IMR-90 (cell line): ENCODE measurements at regions not wholly inside any gene's neighbourhood (a gene's known extent, or its start where the extent isn't known, plus 50 kb on each side); places are given as distances from the start of the nearest gene placed in this dataset.

ENCODE experiments used
- ATAC-seq: fragments of 200-7000 bp; cut with Tn5 transposase; 2 replicates; pipeline ENCODE4 v1.9.1; 2020; ENCODE audit warnings: low read depth, mild to moderate bottlenecking, moderate library complexity
- BruUV-seq: library from RNA; stranded (reverse); fragments of 400-500 nt; replicated peaks from 2 replicates; lab custom pipeline; 2021; lab: Mats Ljungman, UMichigan
- CTCF ChIA-PET: fragments of 300-600 bp; formaldehyde crosslinking; extraction: SDS; loops from one replicate; lab custom pipeline; 2021; ENCODE audit warnings: antibody characterized with exemption; lab: Yijun Ruan, JAX
- POLR2A ChIA-PET: fragments of 300-600 bp; sonication (Branson Sonifier 250); formaldehyde crosslinking; loops from one replicate; lab custom pipeline; 2022; ENCODE audit warnings: antibody characterized with exemption; ENCODE audit not compliant: unreplicated experiment; lab: Charles Lee
- DNase-seq: peaks from one replicate; pipeline ENCODE4 v3.0.0; 2013
- H2AFZ ChIP-seq: replicated peaks from 2 replicates; pipeline ENCODE3; 2013; ENCODE audit warnings: low read length, mild to moderate bottlenecking; ENCODE audit not compliant: poor library complexity
- H2AK5ac ChIP-seq: 2 replicates; pipeline ENCODE4 v1.6.1; 2013; ENCODE audit warnings: low read depth, low read length, inconsistent platforms
- H2AK9ac ChIP-seq: replicated peaks from 2 replicates; pipeline ENCODE3; 2013; ENCODE audit warnings: mild to moderate bottlenecking, low read depth, low read length, moderate library complexity; ENCODE audit not compliant: poor library complexity
- H2BK120ac ChIP-seq: 2 replicates; pipeline ENCODE4 v1.6.1; 2013; ENCODE audit warnings: low read depth, low read length, inconsistent platforms
- H2BK15ac ChIP-seq: 3 replicates; pipeline ENCODE4 v1.6.1; 2013; ENCODE audit warnings: low read depth, low read length, inconsistent platforms
- H2BK20ac ChIP-seq: 2 replicates; pipeline ENCODE4 v1.6.1; 2013; ENCODE audit warnings: low read depth, mild to moderate bottlenecking, inconsistent platforms, low read length, moderate library complexity
- H2BK5ac ChIP-seq: 2 replicates; pipeline ENCODE4 v1.6.1; 2013; ENCODE audit warnings: mild to moderate bottlenecking, low read depth, low read length, inconsistent platforms; ENCODE audit not compliant: poor library complexity, severe bottlenecking
- H3K14ac ChIP-seq: replicated peaks from 2 replicates; pipeline ENCODE4 v1.6.1; 2013; ENCODE audit warnings: low read depth, low read length, inconsistent platforms
- H3K18ac ChIP-seq: 2 replicates; pipeline ENCODE4 v1.6.1; 2013; ENCODE audit warnings: low read depth, low read length, control low read depth
- H3K23ac ChIP-seq: 2 replicates; pipeline ENCODE4 v1.6.1; 2013; ENCODE audit warnings: low read depth, low read length, inconsistent platforms
- H3K27ac ChIP-seq: 2 replicates; pipeline ENCODE4 v1.5.1; 2013; ENCODE audit warnings: mild to moderate bottlenecking, control low read depth, low read length; ENCODE audit not compliant: insufficient read depth
- H3K27me3 ChIP-seq: 2 replicates; pipeline ENCODE4 v1.6.1; 2013; ENCODE audit warnings: low read length; ENCODE audit not compliant: control insufficient read depth, insufficient read depth
- H3K36me3 ChIP-seq: 2 replicates; pipeline ENCODE4 v1.6.1; 2013; ENCODE audit warnings: low read length, mixed read lengths; ENCODE audit not compliant: control insufficient read depth, insufficient read depth
- H3K4ac ChIP-seq: 2 replicates; pipeline ENCODE4 v1.6.1; 2013; ENCODE audit warnings: low read depth, low read length, inconsistent platforms
- H3K4me1 ChIP-seq: 2 replicates; pipeline ENCODE4 v1.6.1; 2013; ENCODE audit warnings: low read length, mixed read lengths; ENCODE audit not compliant: control insufficient read depth, insufficient read depth
- H3K4me2 ChIP-seq: 2 replicates; pipeline ENCODE4 v1.6.1; 2013; ENCODE audit warnings: low read depth, mild to moderate bottlenecking, control low read depth, low read length, moderate library complexity
- H3K4me3 ChIP-seq: 2 replicates; pipeline ENCODE4 v1.5.1; 2013; ENCODE audit warnings: low read depth, mild to moderate bottlenecking, control low read depth, low read length, moderate library complexity; ENCODE audit not compliant: insufficient read depth
- H3K56ac ChIP-seq: 2 replicates; pipeline ENCODE4 v1.6.1; 2013; ENCODE audit warnings: low read length, inconsistent platforms; ENCODE audit not compliant: insufficient read depth; ENCODE audit errors: extremely low read depth
- H3K79me1 ChIP-seq, 2 experiments: 2 replicates each; pipeline ENCODE4 v1.6.1; 2013; ENCODE audit warnings: low read length in 2 of 2, inconsistent platforms in 1 of 2, low read depth in 1 of 2
- H3K9ac ChIP-seq: 2 replicates; pipeline ENCODE4 v1.6.1; 2013; ENCODE audit warnings: low read depth, low read length, control low read depth
- H3K9me1 ChIP-seq: 2 replicates; pipeline ENCODE4 v1.6.1; 2013; ENCODE audit warnings: low read length, inconsistent platforms; ENCODE audit not compliant: insufficient read depth
- H3K9me3 ChIP-seq: 2 replicates; pipeline ENCODE4 v1.6.1; 2013; ENCODE audit warnings: low read length; ENCODE audit not compliant: control insufficient read depth, insufficient read depth
- H4K20me1 ChIP-seq: 2 replicates; pipeline ENCODE4 v1.6.1; 2013; ENCODE audit warnings: low read length, inconsistent platforms; ENCODE audit not compliant: insufficient read depth
- H4K5ac ChIP-seq: 2 replicates; pipeline ENCODE4 v1.6.1; 2013; ENCODE audit warnings: mild to moderate bottlenecking, low read depth, low read length, control low read depth
- H4K8ac ChIP-seq, 2 experiments: 2 replicates each; pipeline ENCODE4 v1.6.1; 2013; ENCODE audit warnings: low read depth in 2 of 2, low read length in 2 of 2, control low read depth in 1 of 2, inconsistent platforms in 1 of 2
- H4K91ac ChIP-seq: 2 replicates; pipeline ENCODE4 v1.6.1; 2013; ENCODE audit warnings: low read depth, low read length, inconsistent platforms; ENCODE audit not compliant: insufficient read depth
- BHLHE40 ChIP-seq: fragments of 150-350 bp; IDR thresholded peaks from 2 replicates; pipeline ENCODE4 v1.6.1; 2016; ENCODE audit warnings: mild to moderate bottlenecking, low read depth, low read length
- CEBPB ChIP-seq: IDR thresholded peaks from 2 replicates; pipeline ENCODE4 v1.6.1; 2012; ENCODE audit warnings: low read depth, low read length, improper control_type of control experiment
- CHD1 ChIP-seq: IDR thresholded peaks from 2 replicates; pipeline ENCODE4 v1.6.1; 2012; ENCODE audit warnings: low read depth, low read length, improper control_type of control experiment
- CTCF ChIP-seq: conservative IDR thresholded peaks from 2 replicates; pipeline ENCODE4 v1.5.1; 2012; ENCODE audit warnings: mild to moderate bottlenecking, low read depth, low read length, improper control_type of control experiment
- ELK1 ChIP-seq: fragments of 150-350 bp; IDR thresholded peaks from 2 replicates; pipeline ENCODE4 v1.6.1; 2016; ENCODE audit warnings: low read depth, mild to moderate bottlenecking, low read length, moderate library complexity, borderline replicate concordance
- FOS ChIP-seq: fragments of 150-350 bp; IDR thresholded peaks from 2 replicates; pipeline ENCODE4 v1.6.1; 2016; ENCODE audit warnings: low read depth, low read length
- MAFK ChIP-seq: IDR thresholded peaks from 2 replicates; pipeline ENCODE4 v1.6.1; 2012; ENCODE audit warnings: low read depth, low read length, improper control_type of control experiment
- MAZ ChIP-seq: IDR thresholded peaks from 2 replicates; pipeline ENCODE4 v1.6.1; 2012; ENCODE audit warnings: low read depth, mild to moderate bottlenecking, low read length, improper control_type of control experiment, moderate library complexity, borderline replicate concordance
- MXI1 ChIP-seq: IDR thresholded peaks from 2 replicates; pipeline ENCODE4 v1.6.1; 2012; ENCODE audit warnings: low read depth, mild to moderate bottlenecking, low read length, moderate library complexity, borderline replicate concordance
- NFE2L2 ChIP-seq: fragments of 150-350 bp; IDR thresholded peaks from 2 replicates; pipeline ENCODE4 v1.6.1; 2016; ENCODE audit warnings: low read depth, mild to moderate bottlenecking, low read length
- POLR2A ChIP-seq: IDR thresholded peaks from 2 replicates; pipeline ENCODE4 v1.6.1; 2012; ENCODE audit warnings: mild to moderate bottlenecking, low read depth, low read length
- RAD21 ChIP-seq: IDR thresholded peaks from 2 replicates; pipeline ENCODE4 v1.6.1; 2012; ENCODE audit warnings: low read length, improper control_type of control experiment
- RCOR1 ChIP-seq: IDR thresholded peaks from 2 replicates; pipeline ENCODE4 v1.6.1; 2012; ENCODE audit warnings: mild to moderate bottlenecking, low read length, improper control_type of control experiment; ENCODE audit not compliant: insufficient replicate concordance
- RFX5 ChIP-seq: IDR thresholded peaks from 2 replicates; pipeline ENCODE4 v1.8.0; 2012; ENCODE audit warnings: low read depth, mild to moderate bottlenecking, low read length, moderate library complexity
- SMC3 ChIP-seq: fragments of 150-350 bp; IDR thresholded peaks from 2 replicates; pipeline ENCODE4 v1.6.1; 2016; ENCODE audit warnings: low read depth, mild to moderate bottlenecking, antibody characterized with exemption, low read length, moderate library complexity
- USF2 ChIP-seq: fragments of 150-350 bp; IDR thresholded peaks from 2 replicates; pipeline ENCODE4 v1.6.1; 2017; ENCODE audit warnings: mild to moderate bottlenecking, antibody characterized with exemption, low read length, low read depth
- WGBS, 2 experiments: methylation state at CpG; one replicate each; pipeline versions ENCODE4 v1.1.5 to v1.1.7; 2013; ENCODE audit warnings: missing lambda C conversion rate in 2 of 2; ENCODE audit not compliant: insufficient read length in 1 of 2; ENCODE audit errors: extremely low coverage in 2 of 2; 5-methylcytosine and 5-hydroxymethylcytosine counted together
- dilution Hi-C: fragments of 300-500 bp; cut with HindIII; formaldehyde crosslinking; loops from one replicate; pipeline ENCODE4 v1.14.3; 2018; ENCODE audit warnings: low sequenced_read_pairs; ENCODE audit not compliant: unreplicated experiment
- in situ Hi-C: fragments of 300-500 bp; cut with MboI; formaldehyde crosslinking; loops from 3 replicates; pipeline ENCODE4 v1.14.3; 2019; ENCODE audit warnings: low sequenced_read_pairs, inconsistent platforms, mixed read lengths
- intact Hi-C: fragments of 100-400 bp; cut with micrococcal nuclease; formaldehyde crosslinking; loops from 2 replicates; pipeline ENCODE4 v1.10.0; 2022

GRCh38 chr16:8342276-8342675, 248.0 kb downstream of the TMEM114 start:
- no peak overlapping the region for H3K56ac ChIP-seq

More at GRCh38 chr16:8342276-8342675, 248.0 kb downstream of the TMEM114 start:
- Histone ChIP-seq H4K5ac (no peak overlapping the region), H3K4me3 (no peak overlapping the region), H3K36me3 (no peaks in the 10 kb centered on the region), H2BK15ac (no peak overlapping the region), H2AK9ac (no peak overlapping the region), H3K9me1 (no peaks in the 10 kb centered on the region), H3K79me1 (no peaks in the 10 kb centered on the region), H4K8ac (no peak overlapping the region), H3K9me3 (peaks cover 4% of the 10 kb centered on the region), H2BK20ac (no peak overlapping the region), H3K4me2 (no peak overlapping the region), H3K18ac (no peak overlapping the region), H3K27me3 (no peaks in the 10 kb centered on the region), H2BK120ac (no peak overlapping the region), H3K9ac (no peak overlapping the region), H2AK5ac (no peak overlapping the region), H2AFZ (no peak overlapping the region), H2BK5ac (no peak overlapping the region), H3K4me1 (no peaks in the 10 kb centered on the region), H4K91ac (no peak overlapping the region), H4K20me1 (no peaks in the 10 kb centered on the region), H3K4ac (no peak overlapping the region), H3K14ac (no peak overlapping the region), H3K27ac (no peak overlapping the region), H3K23ac (no peak overlapping the region)
- ChIA-PET POLR2A (no interaction called here), CTCF (no interaction called here)
- no peak for TF ChIP-seq RFX5
- no peak for TF ChIP-seq RAD21
- TF ChIP-seq USF2 = no peak
- no peak for TF ChIP-seq CHD1
- no peak for TF ChIP-seq MXI1
- no peak for TF ChIP-seq BHLHE40
- TF ChIP-seq CTCF = no peak
- no peak for TF ChIP-seq NFE2L2
- TF ChIP-seq FOS = no peak
- TF ChIP-seq RCOR1 = no peak
- TF ChIP-seq MAZ = no peak
- no peak for TF ChIP-seq POLR2A
- TF ChIP-seq ELK1 = no peak
- TF ChIP-seq MAFK = no peak
- no peak for TF ChIP-seq SMC3
- no peak for TF ChIP-seq CEBPB
- in situ Hi-C loops (no loop called here), intact Hi-C loops (no loop called here), dilution Hi-C loops (no loop called here)
- BruUV-seq = no TSS peak
- DNase-seq (no peak), ATAC-seq (no peak)
- WGBS, 2 experiments = no CpG with 5 or more reads among the region's 4 CpGs
